Fibroblast of gingiva (primary cell): ENCODE measurements at regions not wholly inside any gene's neighbourhood (a gene's known extent, or its start where the extent isn't known, plus 50 kb on each side); places are given as distances from the start of the nearest gene placed in this dataset.

ENCODE experiments used
- DNase-seq: peaks from one replicate; pipeline ENCODE4 v3.0.0-alpha.2; 2011; ENCODE audit warnings: low read depth

- DNase-seq: no peak
Measured at GRCh38 chr4:34709564-34709963, 1534.8 kb downstream of the ARAP2 start.

- DNase-seq: no peak
Measured at GRCh38 chr4:34718576-34719245, 1525.6 kb downstream of the ARAP2 start.

- peak; percentile 13 for DNase-seq
Measured at GRCh38 chr4:34720571-34720970, 1523.7 kb downstream of the ARAP2 start.

- DNase-seq: no peak
Measured at GRCh38 chr4:34721835-34722234, 1522.5 kb downstream of the ARAP2 start.

GRCh38 chr4:34723605-34724004 lies 1520.7 kb downstream of the ARAP2 start:
- DNase-seq: no peak

- DNase-seq: no peak
Measured at GRCh38 chr4:34724491-34724890, 1519.8 kb downstream of the ARAP2 start.

GRCh38 chr4:34731070-34731469 lies 1513.2 kb downstream of the ARAP2 start:
- no peak for DNase-seq

GRCh38 chr4:34732176-34732950 lies 1512.0 kb downstream of the ARAP2 start:
- no peak for DNase-seq

GRCh38 chr4:34733185-34733941 lies 1511.0 kb downstream of the ARAP2 start:
- DNase-seq: no peak

GRCh38 chr4:34766935-34767334 lies 1477.4 kb downstream of the ARAP2 start:
- no peak for DNase-seq

- DNase-seq: no peak
Measured at GRCh38 chr4:34767407-34767806, 1476.9 kb downstream of the ARAP2 start.

- DNase-seq: no peak
Measured at GRCh38 chr4:34771632-34772031, 1472.7 kb downstream of the ARAP2 start.

GRCh38 chr4:34790131-34790530 lies 1454.2 kb downstream of the ARAP2 start:
- DNase-seq: no peak

- DNase-seq: no peak
Measured at GRCh38 chr4:34791209-34791608, 1453.1 kb downstream of the ARAP2 start.

GRCh38 chr4:34800953-34801352 lies 1443.4 kb downstream of the ARAP2 start:
- DNase-seq: no peak

GRCh38 chr4:34814266-34814665 lies 1430.0 kb downstream of the ARAP2 start:
- no peak for DNase-seq

GRCh38 chr4:34824515-34824914 lies 1419.8 kb downstream of the ARAP2 start:
- no peak for DNase-seq

GRCh38 chr4:34826660-34827059 lies 1417.7 kb downstream of the ARAP2 start:
- DNase-seq: no peak

GRCh38 chr4:34845926-34846325 lies 1398.4 kb downstream of the ARAP2 start:
- no peak for DNase-seq

- DNase-seq: no peak
Measured at GRCh38 chr4:34850421-34850820, 1393.9 kb downstream of the ARAP2 start.

GRCh38 chr4:34850968-34851367 lies 1393.3 kb downstream of the ARAP2 start:
- no peak for DNase-seq

- no peak for DNase-seq
Measured at GRCh38 chr4:34851411-34851810, 1392.9 kb downstream of the ARAP2 start.

GRCh38 chr4:34854451-34854850 lies 1389.9 kb downstream of the ARAP2 start:
- DNase-seq: no peak
